HG03378 (cell line): ENCODE measurements at regions not wholly inside any gene's neighbourhood (a gene's known extent, or its start where the extent isn't known, plus 50 kb on each side); places are given as distances from the start of the nearest gene placed in this dataset.

Experiments
- ATAC-seq: cut with Tn5 transposase; IDR thresholded peaks from one replicate; pipeline ENCODE4 v1.9.1; 2021; ENCODE audit warnings: mild to moderate bottlenecking, moderate library complexity; ENCODE audit not compliant: unreplicated experiment

GRCh38 chr18:37956020-37956419 lies 390.4 kb upstream of the CELF4 start:
- no peak for ATAC-seq

GRCh38 chr18:37955201-37955600 lies 389.6 kb upstream of the CELF4 start:
- no peak for ATAC-seq

GRCh38 chr18:37953876-37954275 lies 388.3 kb upstream of the CELF4 start:
- ATAC-seq, result no peak

GRCh38 chr18:37948471-37948870 lies 382.9 kb upstream of the CELF4 start:
- no peak for ATAC-seq

- no peak for ATAC-seq
These were observed 380.7 kb upstream of the CELF4 start for GRCh38 chr18:37946324-37946723.

- no peak for ATAC-seq
These were observed 379.2 kb upstream of the CELF4 start for GRCh38 chr18:37944700-37945270.

- ATAC-seq, result no peak
These were observed 371.7 kb upstream of the CELF4 start for GRCh38 chr18:37937287-37937686.

GRCh38 chr18:37935086-37935485 lies 369.5 kb upstream of the CELF4 start:
- no peak for ATAC-seq

- no peak for ATAC-seq
These were observed 365.0 kb upstream of the CELF4 start for GRCh38 chr18:37930640-37931039.

- no peak for ATAC-seq
These were observed 356.6 kb upstream of the CELF4 start for GRCh38 chr18:37922162-37922561.

GRCh38 chr18:37920865-37921264 lies 355.3 kb upstream of the CELF4 start:
- ATAC-seq, result no peak

- no peak for ATAC-seq
These were observed 347.5 kb upstream of the CELF4 start for GRCh38 chr18:37913051-37913450.

GRCh38 chr18:37902344-37902743 lies 336.7 kb upstream of the CELF4 start:
- no peak for ATAC-seq

GRCh38 chr18:37900326-37900725 lies 334.7 kb upstream of the CELF4 start:
- no peak for ATAC-seq

- no peak for ATAC-seq
These were observed 324.4 kb upstream of the CELF4 start for GRCh38 chr18:37889963-37890362.

- no peak for ATAC-seq
These were observed 309.1 kb upstream of the CELF4 start for GRCh38 chr18:37874721-37875120.

- ATAC-seq, result no peak
These were observed 307.8 kb upstream of the CELF4 start for GRCh38 chr18:37873416-37873815.

GRCh38 chr18:37872562-37872961 lies 307.0 kb upstream of the CELF4 start:
- no peak for ATAC-seq

GRCh38 chr18:37871561-37871960 lies 306.0 kb upstream of the CELF4 start:
- ATAC-seq, result no peak

GRCh38 chr18:37869051-37869450 lies 303.5 kb upstream of the CELF4 start:
- no peak for ATAC-seq

- no peak for ATAC-seq
These were observed 298.5 kb upstream of the CELF4 start for GRCh38 chr18:37864122-37864521.

- ATAC-seq, result no peak
These were observed 296.4 kb upstream of the CELF4 start for GRCh38 chr18:37861981-37862380.

- no peak for ATAC-seq
These were observed 288.8 kb upstream of the CELF4 start for GRCh38 chr18:37854396-37854795.
